Right atrium auricular region (tissue), 2 donors: ENCODE measurements at regions not wholly inside any gene's neighbourhood (a gene's known extent, or its start where the extent isn't known, plus 50 kb on each side); places are given as distances from the start of the nearest gene placed in this dataset.

ENCODE experiments used
- DNase-seq: peaks from one replicate; pipeline ENCODE4 v3.0.0-alpha.2; 2019; ENCODE audit warnings: low spot score
- H3K27ac ChIP-seq, 2 donors: fragments of 200-600 bp; sonication (generic); 1 replicate in 1 of 2; 2 replicates in 1 of 2; pipeline ENCODE4 v1.5.1; 2016 to 2019
- H3K27me3 ChIP-seq, 2 donors: fragments of 200-600 bp; sonication (generic); one replicate each; pipeline versions ENCODE4 v1.5.1 to v1.6.0; 2017 to 2019
- H3K36me3 ChIP-seq: fragments of 200-600 bp; sonication (generic); one replicate; pipeline ENCODE4 v1.5.1; 2016
- H3K4me1 ChIP-seq, 2 donors: fragments of 200-600 bp; sonication (generic); one replicate each; pipeline versions ENCODE4 v1.5.1 to v1.6.0; 2017 to 2019
- H3K4me3 ChIP-seq, 2 donors: fragments of 200-600 bp; sonication (generic); 1 replicate in 1 of 2; 2 replicates in 1 of 2; pipeline ENCODE4 v1.5.1; 2017 to 2019; ENCODE audit warnings: mild to moderate bottlenecking in 1 of 2, moderate library complexity in 1 of 2
- H3K9me3 ChIP-seq, 2 donors: fragments of 200-600 bp; sonication (generic); one replicate each; pipeline ENCODE4 v1.5.1; 2019
- CTCF ChIP-seq, 2 donors: fragments of 200-600 bp; sonication (generic); IDR thresholded peaks; one replicate each; pipeline ENCODE4 v1.5.1; 2019; ENCODE audit warnings: antibody characterized with exemption in 2 of 2

- Histone ChIP-seq H3K27ac (no peak overlapping the region), H3K27me3 (no peaks in the 10 kb centered on the region), H3K36me3 (no peaks in the 10 kb centered on the region), H3K9me3 (no peaks in the 10 kb centered on the region), H3K4me1 (no peaks in the 10 kb centered on the region), H3K4me3 (no peak overlapping the region)
- DNase-seq: no peak
- TF ChIP-seq CTCF (IDR thresholded peaks at IDR 0.05): no peak
Measured at GRCh38 chr10:108097258-108097657, 932.8 kb upstream of the SORCS1 start.

- no peaks in the 10 kb centered on the region for H3K4me1 ChIP-seq
- TF ChIP-seq CTCF (IDR thresholded peaks at IDR 0.05): no peak
- H3K9me3 ChIP-seq: no peaks in the 10 kb centered on the region
- H3K36me3 ChIP-seq: no peaks in the 10 kb centered on the region
- H3K27me3 ChIP-seq: no peaks in the 10 kb centered on the region
- H3K27ac ChIP-seq: no peak overlapping the region
- H3K4me3 ChIP-seq: no peak overlapping the region
- no peak for DNase-seq
Measured at GRCh38 chr10:108095932-108096925, 931.7 kb upstream of the SORCS1 start.

- TF ChIP-seq CTCF (IDR thresholded peaks at IDR 0.05): no peak
- H3K9me3 ChIP-seq: no peaks in the 10 kb centered on the region
- H3K27ac ChIP-seq: no peak overlapping the region
- no peaks in the 10 kb centered on the region for H3K27me3 ChIP-seq
- H3K4me1 ChIP-seq: no peaks in the 10 kb centered on the region
- no peak for DNase-seq
- no peak overlapping the region for H3K4me3 ChIP-seq
- H3K36me3 ChIP-seq: no peaks in the 10 kb centered on the region
Measured at GRCh38 chr10:108090476-108091215, 926.1 kb upstream of the SORCS1 start.

GRCh38 chr10:108086502-108086901 is 922.0 kb upstream of the SORCS1 start:
- H3K4me3 ChIP-seq: no peak overlapping the region
- H3K4me1 ChIP-seq: no peaks in the 10 kb centered on the region
- no peak for TF ChIP-seq CTCF (IDR thresholded peaks at IDR 0.05)
- no peaks in the 10 kb centered on the region for H3K36me3 ChIP-seq
- DNase-seq: no peak
- no peak overlapping the region for H3K27ac ChIP-seq
- H3K27me3 ChIP-seq: no peaks in the 10 kb centered on the region
- no peaks in the 10 kb centered on the region for H3K9me3 ChIP-seq

GRCh38 chr10:108082596-108082995 is 918.1 kb upstream of the SORCS1 start:
- DNase-seq: no peak
- no peaks in the 10 kb centered on the region for H3K27me3 ChIP-seq
- no peak overlapping the region for H3K27ac ChIP-seq
- H3K4me3 ChIP-seq: no peak overlapping the region
- H3K9me3 ChIP-seq: no peaks in the 10 kb centered on the region
- no peaks in the 10 kb centered on the region for H3K4me1 ChIP-seq
- no peaks in the 10 kb centered on the region for H3K36me3 ChIP-seq
- no peak for TF ChIP-seq CTCF (IDR thresholded peaks at IDR 0.05)
